GM21529 (cell line): ENCODE measurements at regions not wholly inside any gene's neighbourhood (a gene's known extent, or its start where the extent isn't known, plus 50 kb on each side); places are given as distances from the start of the nearest gene placed in this dataset.
"Not testable (repeated sequence)": the region's sequence is repeated elsewhere in the genome, so short reads cannot be mapped to it uniquely, and the experiment has no call there.

Experiments
- ATAC-seq: cut with Tn5 transposase; IDR thresholded peaks from one replicate; pipeline ENCODE4 v1.9.1; 2021; ENCODE audit not compliant: unreplicated experiment

- ATAC-seq: no peak
These were observed 146.6 kb downstream of the RNASET2 start for GRCh38 chr6:166809721-166810120.

GRCh38 chr6:166806962-166807757 lies 149.2 kb downstream of the RNASET2 start:
- ATAC-seq: no peak

- no peak for ATAC-seq
These were observed 150.0 kb downstream of the RNASET2 start for GRCh38 chr6:166806217-166806838.

GRCh38 chr6:166803471-166803870 lies 152.9 kb downstream of the RNASET2 start:
- ATAC-seq: no peak

GRCh38 chr6:166802401-166802800 lies 153.9 kb downstream of the RNASET2 start:
- ATAC-seq: no peak

- no peak for ATAC-seq
These were observed 156.2 kb downstream of the RNASET2 start for GRCh38 chr6:166800137-166800536.

GRCh38 chr6:166798652-166799051 lies 157.7 kb downstream of the RNASET2 start:
- no peak for ATAC-seq

GRCh38 chr6:166796610-166797009 lies 159.7 kb downstream of the RNASET2 start:
- no peak for ATAC-seq

GRCh38 chr6:166795879-166796278 lies 160.5 kb downstream of the RNASET2 start:
- no peak for ATAC-seq

- ATAC-seq: not testable (repeated sequence)
These were observed 163.8 kb upstream of the RPS6KA2 start for GRCh38 chr6:166790808-166791207.

- ATAC-seq: not testable (repeated sequence)
These were observed 161.9 kb upstream of the RPS6KA2 start for GRCh38 chr6:166788846-166789529.

- peak; percentile 79 for ATAC-seq
These were observed 159.7 kb upstream of the RPS6KA2 start for GRCh38 chr6:166786704-166787293.

GRCh38 chr6:166785131-166785530 lies 158.1 kb upstream of the RPS6KA2 start:
- ATAC-seq: no peak

- ATAC-seq: no peak
These were observed 157.6 kb upstream of the RPS6KA2 start for GRCh38 chr6:166784691-166785090.

GRCh38 chr6:166782520-166782919 lies 155.5 kb upstream of the RPS6KA2 start:
- ATAC-seq: no peak

GRCh38 chr6:166781331-166781730 lies 154.3 kb upstream of the RPS6KA2 start:
- ATAC-seq: no peak

GRCh38 chr6:166779963-166780683 lies 153.1 kb upstream of the RPS6KA2 start:
- ATAC-seq: no peak

GRCh38 chr6:166779381-166779780 lies 152.3 kb upstream of the RPS6KA2 start:
- no peak for ATAC-seq

- no peak for ATAC-seq
These were observed 151.7 kb upstream of the RPS6KA2 start for GRCh38 chr6:166778776-166779175.

- no peak for ATAC-seq
These were observed 151.0 kb upstream of the RPS6KA2 start for GRCh38 chr6:166778046-166778445.

- no peak for ATAC-seq
These were observed 150.1 kb upstream of the RPS6KA2 start for GRCh38 chr6:166777096-166777630.
